Cardiac fibroblast (primary cell): ENCODE measurements at regions not wholly inside any gene's neighbourhood (a gene's known extent, or its start where the extent isn't known, plus 50 kb on each side); places are given as distances from the start of the nearest gene placed in this dataset.
A peak's percentile ranks its signal among the peaks of the same experiment; 100 is the strongest.

ENCODE experiments used
- DNase-seq, 2 donors: peaks; one replicate each; pipeline versions ENCODE4 v3.0.0 to v3.0.0-alpha.2; 2010; ENCODE audit warnings: low read depth in 2 of 2
- H3K4me3 ChIP-seq, 2 donors: replicated peaks in 1 of 2; 1 replicate in 1 of 2; 2 replicates in 1 of 2; pipeline ENCODE4 v1.5.1; 2011; ENCODE audit warnings: low read depth in 2 of 2, low read length in 2 of 2, mild to moderate bottlenecking in 2 of 2, moderate library complexity in 1 of 2
- TF ChIP-seq, protein P1 (sequence below): IDR thresholded peaks from one replicate; pipeline ENCODE4 v1.5.1; 2011; ENCODE audit warnings: low read depth, mild to moderate bottlenecking, low read length, inconsistent platforms

GRCh38 chr4:152038238-152038637, 277.4 kb upstream of the GATB start:
- peak; percentile 42 to 53 for DNase-seq
- TF ChIP-seq, protein P1, sequence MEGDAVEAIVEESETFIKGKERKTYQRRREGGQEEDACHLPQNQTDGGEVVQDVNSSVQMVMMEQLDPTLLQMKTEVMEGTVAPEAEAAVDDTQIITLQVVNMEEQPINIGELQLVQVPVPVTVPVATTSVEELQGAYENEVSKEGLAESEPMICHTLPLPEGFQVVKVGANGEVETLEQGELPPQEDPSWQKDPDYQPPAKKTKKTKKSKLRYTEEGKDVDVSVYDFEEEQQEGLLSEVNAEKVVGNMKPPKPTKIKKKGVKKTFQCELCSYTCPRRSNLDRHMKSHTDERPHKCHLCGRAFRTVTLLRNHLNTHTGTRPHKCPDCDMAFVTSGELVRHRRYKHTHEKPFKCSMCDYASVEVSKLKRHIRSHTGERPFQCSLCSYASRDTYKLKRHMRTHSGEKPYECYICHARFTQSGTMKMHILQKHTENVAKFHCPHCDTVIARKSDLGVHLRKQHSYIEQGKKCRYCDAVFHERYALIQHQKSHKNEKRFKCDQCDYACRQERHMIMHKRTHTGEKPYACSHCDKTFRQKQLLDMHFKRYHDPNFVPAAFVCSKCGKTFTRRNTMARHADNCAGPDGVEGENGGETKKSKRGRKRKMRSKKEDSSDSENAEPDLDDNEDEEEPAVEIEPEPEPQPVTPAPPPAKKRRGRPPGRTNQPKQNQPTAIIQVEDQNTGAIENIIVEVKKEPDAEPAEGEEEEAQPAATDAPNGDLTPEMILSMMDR, result no peak
- H3K4me3 ChIP-seq, result no peak overlapping the region

DNA sequence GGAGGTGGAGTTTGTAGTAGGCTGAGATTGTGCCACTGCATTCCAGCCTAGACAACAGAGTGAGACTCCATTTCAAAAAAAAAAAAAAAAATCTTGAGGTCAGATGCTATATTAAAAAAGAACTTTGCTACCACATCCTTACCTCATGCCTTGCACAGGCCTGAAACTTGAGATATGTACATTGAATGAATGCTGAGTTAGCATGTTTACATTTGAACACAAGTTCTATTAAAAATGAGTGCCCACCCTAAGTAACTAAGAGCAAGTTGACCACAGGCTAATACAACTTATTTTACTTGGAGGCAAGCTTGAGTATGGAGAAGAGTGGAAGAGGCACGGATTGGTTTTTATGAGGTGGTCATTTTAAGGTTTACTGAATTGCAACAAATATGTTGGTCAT, 276.6 kb upstream of the GATB start:
- TF ChIP-seq, protein P1, result no peak
- H3K4me3 ChIP-seq, result no peak overlapping the region

GRCh38 chr4:152033621-152034020, 272.8 kb upstream of the GATB start:
- peak in 1 of 2 donors; percentile 17 for DNase-seq
- no peak overlapping the region for H3K4me3 ChIP-seq
- TF ChIP-seq, protein P1, result no peak

More for the DNA sequence above, 276.6 kb upstream of the GATB start:
- no peak for DNase-seq

GRCh38 chr4:152032722-152033131, 271.9 kb upstream of the GATB start:
- TF ChIP-seq, protein P1, result no peak
- peak; percentile 60 to 67 for DNase-seq
- H3K4me3 ChIP-seq, result no peak overlapping the region

DNA sequence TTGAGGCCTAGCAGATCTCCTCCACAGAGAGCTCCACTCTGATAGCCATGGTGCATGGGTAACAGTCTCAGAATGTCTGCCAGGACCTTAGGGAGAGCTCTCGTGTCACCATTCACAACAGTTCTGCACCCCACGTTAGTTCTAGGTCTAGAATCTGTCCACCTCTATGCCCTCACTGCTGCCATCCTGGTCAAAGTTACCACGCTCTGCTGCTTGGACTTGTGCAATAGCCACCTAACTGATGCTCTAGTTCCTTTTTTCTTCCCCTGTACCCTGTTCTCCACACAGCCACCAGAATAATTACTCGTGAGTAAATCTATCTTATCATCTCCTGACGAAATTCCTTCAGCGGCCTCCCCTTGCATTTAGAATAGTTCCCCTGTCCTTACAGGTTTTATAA, 268.8 kb upstream of the GATB start:
- no peak for DNase-seq
- no peak overlapping the region for H3K4me3 ChIP-seq
- TF ChIP-seq, protein P1, result no peak

GRCh38 chr4:152028131-152028530, 267.3 kb upstream of the GATB start:
- DNase-seq, result no peak
- H3K4me3 ChIP-seq, result no peak overlapping the region
- TF ChIP-seq, protein P1, result no peak

GRCh38 chr4:152024881-152025280, 264.1 kb upstream of the GATB start:
- H3K4me3 ChIP-seq, result no peak overlapping the region
- TF ChIP-seq, protein P1, result no peak
- no peak for DNase-seq
